ENCODE measurements at regions not wholly inside any gene's neighbourhood (a gene's known extent, or its start where the extent isn't known, plus 50 kb on each side); places are given as distances from the start of the nearest gene placed in this dataset.

- intact Hi-C loops (cut with micrococcal nuclease): no loop called here
- Histone ChIP-seq H3K27me3 (replicated peaks in 1 of 4; ENCODE audit: control extremely low read depth in 1 of 4, control insufficient read depth in 3 of 4, insufficient read depth in 4 of 4, low read length in 3 of 4) (peaks cover 0 to 3% (median 0%) of the 10 kb centered on the region in 4 experiments), H3K9ac (ENCODE audit: low read length) (no peak overlapping the region), H3K27ac (ENCODE audit: low read length in 2 of 2) (no peak overlapping the region), H3K9me3 (ENCODE audit: control extremely low read depth in 1 of 3, control insufficient read depth in 2 of 3, insufficient read depth in 1 of 3, low read length in 2 of 3) (peaks cover 0 to 7% (median 0%) of the 10 kb centered on the region in 3 donors), H3K4me1 (ENCODE audit: control insufficient read depth in 2 of 2, insufficient read depth in 2 of 2, low read length in 2 of 2) (no peaks in the 10 kb centered on the region), H3K4me2 (replicated peaks; ENCODE audit: low read depth, low read length, poor library complexity, severe bottlenecking) (no peak overlapping the region), H3K79me2 (ENCODE audit: control insufficient read depth, insufficient read depth, low read length) (no peaks in the 10 kb centered on the region), H3K4me3 (ENCODE audit: control extremely low read depth in 1 of 5, extremely low read depth in 1 of 5, insufficient read depth in 1 of 5, low read depth in 2 of 5, low read length in 4 of 5) (no peak overlapping the region), H2AFZ (ENCODE audit: insufficient read depth, low read depth, low read length, poor library complexity, severe bottlenecking) (no peak overlapping the region), H4K20me1 (ENCODE audit: control insufficient read depth, insufficient read depth, low read length, poor library complexity, severe bottlenecking) (no peaks in the 10 kb centered on the region), H3K36me3 (replicated peaks in 1 of 2; ENCODE audit: control extremely low read depth in 1 of 2, control insufficient read depth in 1 of 2, extremely low read depth in 1 of 2, insufficient read depth in 2 of 2, low read length in 1 of 2) (no peaks in the 10 kb centered on the region)
- TF ChIP-seq CTCF (IDR thresholded peaks at IDR 0.05) (no peak), EZH2 (IDR thresholded peaks at IDR 0.05; ENCODE audit: borderline replicate concordance, insufficient read depth, low read depth, low read length, poor library complexity, severe bottlenecking) (no peak)
- Mint-ChIP-seq H3K27me3 (peaks cover 10% of the 10 kb centered on the region), H3K4me3 (no peak overlapping the region), H3K9me3 (ENCODE audit: insufficient read depth) (no peaks in the 10 kb centered on the region), H3K4me1 (no peaks in the 10 kb centered on the region), H3K27ac (no peak overlapping the region)
- WGBS (ENCODE audit: insufficient coverage): 88% methylated on average over 2 of the region's 4 CpGs
- no peak for DNase-seq
- no peak for ATAC-seq (ENCODE audit: low read depth)
- ChIA-PET POLR2A (no interaction called here), CTCF (no interaction called here)
Measured at GRCh38 chr10:121057269-121057668, 206.1 kb downstream of the WDR11 start.

GRCh38 chr10:121058082-121058481 is 206.9 kb downstream of the WDR11 start:
- Mint-ChIP-seq H3K27me3 (peaks cover 10% of the 10 kb centered on the region), H3K4me1 (no peaks in the 10 kb centered on the region), H3K9me3 (ENCODE audit: insufficient read depth) (no peaks in the 10 kb centered on the region), H3K4me3 (no peak overlapping the region), H3K27ac (no peak overlapping the region)
- Histone ChIP-seq H2AFZ (ENCODE audit: insufficient read depth, low read depth, low read length, poor library complexity, severe bottlenecking) (no peak overlapping the region), H3K9me3 (ENCODE audit: control extremely low read depth in 1 of 3, control insufficient read depth in 2 of 3, insufficient read depth in 1 of 3, low read length in 2 of 3) (peaks cover 0 to 7% (median 0%) of the 10 kb centered on the region in 3 donors), H3K9ac (ENCODE audit: low read length) (no peak overlapping the region), H3K27me3 (replicated peaks in 1 of 4; ENCODE audit: control extremely low read depth in 1 of 4, control insufficient read depth in 3 of 4, insufficient read depth in 4 of 4, low read length in 3 of 4) (peaks cover 0 to 3% (median 0%) of the 10 kb centered on the region in 4 experiments), H4K20me1 (ENCODE audit: control insufficient read depth, insufficient read depth, low read length, poor library complexity, severe bottlenecking) (no peaks in the 10 kb centered on the region), H3K36me3 (replicated peaks in 1 of 2; ENCODE audit: control extremely low read depth in 1 of 2, control insufficient read depth in 1 of 2, extremely low read depth in 1 of 2, insufficient read depth in 2 of 2, low read length in 1 of 2) (no peaks in the 10 kb centered on the region), H3K4me2 (replicated peaks; ENCODE audit: low read depth, low read length, poor library complexity, severe bottlenecking) (no peak overlapping the region), H3K4me3 (ENCODE audit: control extremely low read depth in 1 of 5, extremely low read depth in 1 of 5, insufficient read depth in 1 of 5, low read depth in 2 of 5, low read length in 4 of 5) (no peak overlapping the region), H3K27ac (ENCODE audit: low read length in 2 of 2) (no peak overlapping the region), H3K79me2 (ENCODE audit: control insufficient read depth, insufficient read depth, low read length) (no peaks in the 10 kb centered on the region), H3K4me1 (ENCODE audit: control insufficient read depth in 2 of 2, insufficient read depth in 2 of 2, low read length in 2 of 2) (no peaks in the 10 kb centered on the region)
- WGBS (ENCODE audit: insufficient coverage): 60% methylated on average over 1 of the region's 6 CpGs
- CTCF ChIA-PET: no interaction called here
- TF ChIP-seq CTCF (IDR thresholded peaks at IDR 0.05) (no peak), EZH2 (IDR thresholded peaks at IDR 0.05; ENCODE audit: borderline replicate concordance, insufficient read depth, low read depth, low read length, poor library complexity, severe bottlenecking) (no peak)
- intact Hi-C loops (cut with micrococcal nuclease): no loop called here
- ATAC-seq (ENCODE audit: low read depth) (no peak), DNase-seq (no peak)
- POLR2A ChIA-PET: no interaction called here

Measured in B cell (primary cell).